Activated CD4-positive, alpha-beta T cell treated with anti-CD3 and anti-CD28 coated beads, Interleukin-2, amount 50 U/mL, for 16 hours (primary cell): ENCODE measurements at regions not wholly inside any gene's neighbourhood (a gene's known extent, or its start where the extent isn't known, plus 50 kb on each side); places are given as distances from the start of the nearest gene placed in this dataset.
"Not testable (repeated sequence)": the region's sequence is repeated elsewhere in the genome, so short reads cannot be mapped to it uniquely, and the experiment has no call there.

Experiments
- DNase-seq: peaks from one replicate; pipeline ENCODE4 v3.0.0-alpha.2; 2020

DNA sequence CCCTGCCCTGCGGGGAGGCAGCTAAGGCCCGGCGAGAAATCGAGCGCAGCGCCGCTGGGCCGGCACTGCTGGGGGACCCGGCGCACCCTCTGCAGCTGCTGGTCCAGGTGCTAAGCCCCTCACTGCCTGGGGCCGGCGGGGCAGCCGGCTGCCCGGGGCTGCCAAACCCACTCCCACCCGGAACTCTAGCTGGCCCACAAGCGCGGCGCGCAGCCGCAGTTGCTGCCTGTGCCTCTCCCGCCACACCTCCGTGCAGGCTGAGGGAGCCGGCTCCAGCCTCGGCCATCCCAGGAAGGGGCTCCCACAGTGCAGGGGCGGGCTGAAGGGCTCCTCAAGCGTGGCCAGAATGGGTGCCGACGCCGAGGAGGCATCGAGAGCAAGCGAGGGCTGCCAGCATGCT lies 249.9 kb downstream of the FGF9 start:
- not testable (repeated sequence) for DNase-seq

DNA sequence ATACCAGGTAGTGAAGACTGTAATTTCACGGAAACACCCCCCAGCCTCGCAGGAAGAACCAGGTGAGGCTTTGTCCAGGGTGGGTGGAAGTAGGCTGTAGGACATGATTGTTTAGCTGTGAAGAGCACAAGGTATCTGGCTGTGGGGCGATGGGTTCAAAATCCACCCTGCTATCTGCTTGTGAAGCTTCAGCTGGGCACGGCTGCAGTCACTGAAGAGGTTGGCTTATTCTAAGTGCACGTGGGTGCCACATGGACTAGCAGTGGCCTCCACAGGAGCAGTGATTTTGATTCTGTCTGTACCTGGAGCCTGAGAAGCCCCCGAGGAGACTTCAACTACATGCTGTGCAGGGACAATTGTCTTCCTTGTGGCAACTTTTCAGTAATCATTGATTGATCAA lies 254.1 kb downstream of the FGF9 start:
- DNase-seq = no peak

DNA sequence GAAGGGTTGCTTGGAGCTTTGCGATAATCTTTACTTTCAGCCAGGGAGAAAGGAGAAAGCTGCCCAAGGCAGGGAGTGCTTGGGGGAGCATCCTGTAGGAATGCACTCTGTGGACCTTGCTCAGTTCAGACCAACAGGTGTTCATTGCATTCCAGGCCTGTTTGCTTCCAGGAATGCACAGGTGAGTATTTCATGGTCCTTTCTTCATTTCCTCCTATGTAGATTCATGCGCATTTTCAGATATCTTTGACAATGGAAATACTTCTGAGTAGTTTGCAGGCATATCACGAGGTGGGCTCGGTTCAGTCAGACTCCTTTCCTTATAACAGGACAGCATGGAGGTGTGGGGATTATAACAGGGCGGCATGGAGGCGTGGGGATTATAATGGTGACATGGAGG lies 254.8 kb downstream of the FGF9 start:
- DNase-seq = no peak

DNA sequence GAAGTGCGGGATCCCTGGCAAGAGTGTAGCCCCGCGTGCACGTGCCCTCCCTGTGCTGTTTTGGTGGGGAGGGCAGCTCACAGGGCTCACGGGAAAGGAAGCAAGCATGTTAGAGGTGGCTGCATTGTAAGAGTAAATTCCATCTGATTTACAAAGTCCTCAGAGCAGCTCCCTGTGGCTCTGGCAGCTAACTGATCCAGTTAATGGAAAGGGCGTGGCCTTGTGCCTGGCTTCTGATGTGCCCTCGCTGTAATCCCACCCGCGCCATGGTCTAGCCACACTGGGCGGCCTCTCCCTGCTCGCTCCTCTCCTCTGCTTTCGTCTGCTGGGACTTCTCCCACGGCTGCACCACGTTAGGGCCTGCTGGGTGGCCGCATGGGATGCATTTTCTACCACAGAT lies 258.5 kb downstream of the FGF9 start:
- no peak for DNase-seq

DNA sequence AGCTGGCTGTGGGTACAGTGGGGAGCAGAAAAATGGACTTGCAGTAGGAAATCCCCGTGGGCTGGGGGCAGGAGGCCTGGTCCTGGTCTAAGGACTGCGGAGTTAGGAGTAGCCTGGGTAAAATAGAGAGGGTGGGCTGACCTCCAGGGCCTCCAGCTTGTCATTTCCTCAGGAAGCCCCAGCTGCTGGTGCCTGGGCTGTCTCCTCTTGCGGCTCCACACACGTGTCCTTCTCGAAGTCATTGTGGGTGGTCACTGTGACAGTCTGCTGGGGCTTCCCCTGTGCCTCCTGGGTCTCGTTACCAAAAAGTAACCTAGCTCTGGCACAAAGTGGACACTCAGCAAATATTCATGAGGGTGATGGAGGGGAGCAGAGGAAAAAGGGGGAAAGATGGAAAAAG lies 259.7 kb downstream of the FGF9 start:
- no peak for DNase-seq

DNA sequence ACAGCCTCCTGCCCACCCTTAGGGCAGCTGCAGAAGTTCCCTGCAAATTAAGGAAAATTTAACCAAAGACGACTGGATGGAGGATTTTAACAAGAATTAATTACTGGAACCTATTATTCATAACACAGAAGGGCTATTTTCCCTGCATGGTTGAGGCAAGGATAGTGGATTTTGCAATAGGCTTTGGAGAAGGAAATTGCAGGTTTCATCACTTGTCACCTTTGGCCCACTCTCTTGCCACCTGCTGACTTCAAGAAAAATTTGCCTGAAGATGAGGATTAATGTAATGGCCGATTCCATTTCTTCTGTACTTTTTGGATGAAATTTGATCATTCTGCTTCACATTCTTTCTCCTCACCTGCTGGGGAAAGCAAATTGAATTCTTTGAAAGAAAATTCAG lies 261.7 kb downstream of the FGF9 start:
- DNase-seq = no peak

DNA sequence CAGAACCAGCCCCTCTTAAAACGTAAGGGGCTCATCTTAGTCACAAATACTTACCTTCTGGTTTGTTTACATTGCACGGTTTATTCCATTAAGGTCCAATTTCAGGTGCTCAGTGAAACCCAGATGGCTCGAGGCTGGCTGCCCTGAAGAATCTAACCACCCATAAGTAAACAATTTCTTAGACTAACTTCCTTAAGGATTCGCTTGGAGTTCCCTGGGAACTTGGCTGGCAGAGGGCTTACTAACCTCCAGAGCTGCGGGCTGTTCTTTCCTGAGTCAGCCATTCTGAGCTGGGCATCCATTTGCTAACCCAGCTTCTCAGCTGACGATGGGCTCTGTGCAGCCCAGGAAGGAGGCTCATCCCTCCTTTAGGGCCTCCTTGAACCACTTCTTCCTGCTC lies 262.1 kb downstream of the FGF9 start:
- no peak for DNase-seq

DNA sequence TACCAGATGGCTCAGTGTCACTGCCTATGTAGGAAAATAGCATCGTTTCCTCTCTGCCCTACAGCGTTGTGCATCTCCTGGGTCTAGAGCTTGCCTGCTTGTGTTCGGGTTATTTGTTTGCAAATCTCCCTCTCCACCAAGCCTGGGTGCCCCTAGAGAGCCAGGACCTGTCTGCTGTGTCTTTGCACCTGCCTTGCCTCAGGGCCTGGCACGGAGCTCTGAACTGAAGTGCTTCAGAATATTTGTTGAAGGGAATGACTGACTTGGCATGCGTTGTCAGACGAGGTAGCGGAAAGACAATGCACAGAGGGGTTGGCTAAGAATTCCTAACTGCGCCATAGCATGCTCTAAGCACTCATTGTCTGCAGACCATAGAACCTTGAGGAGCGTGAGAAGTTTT lies 263.4 kb downstream of the FGF9 start:
- no peak for DNase-seq

DNA sequence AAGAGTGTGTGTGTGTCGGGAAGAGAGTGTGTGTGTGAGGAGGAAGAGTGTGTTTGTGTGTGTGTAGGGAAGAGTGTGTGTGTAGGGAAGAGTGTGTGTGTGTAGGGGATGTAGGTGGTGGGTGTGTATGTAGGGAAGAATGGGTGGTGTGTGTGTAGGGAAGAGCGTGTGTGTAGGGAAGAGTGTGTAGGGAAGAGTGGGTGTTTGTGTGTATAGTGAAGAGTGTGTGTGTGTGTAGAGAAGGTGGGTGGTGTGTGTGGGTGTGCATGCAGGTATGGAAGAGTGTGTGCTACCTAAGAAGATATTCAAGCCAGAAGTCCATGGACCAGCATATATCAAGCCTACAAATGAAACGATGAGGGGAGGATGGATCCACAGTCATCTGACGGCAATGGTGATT lies 265.8 kb downstream of the FGF9 start:
- no peak for DNase-seq

DNA sequence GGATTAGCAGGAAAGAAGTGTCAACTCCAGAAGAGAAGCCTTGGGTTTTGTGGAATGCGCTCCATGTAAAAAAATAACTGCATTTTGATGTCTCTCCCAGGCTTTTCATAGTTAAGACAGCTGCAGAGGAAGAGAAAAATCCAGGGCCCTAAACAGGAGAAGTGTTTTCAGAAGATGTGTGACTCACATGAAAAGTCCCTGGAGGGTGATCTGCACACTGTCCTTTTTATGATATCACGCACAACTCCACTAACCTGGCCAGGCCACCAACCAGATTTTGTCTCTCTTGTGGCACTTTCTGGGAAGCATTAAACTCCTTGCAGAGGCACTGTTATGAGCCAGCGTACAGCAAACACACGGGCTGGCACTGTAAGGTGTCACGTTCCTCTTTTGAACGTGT lies 267.3 kb downstream of the FGF9 start:
- no peak for DNase-seq

DNA sequence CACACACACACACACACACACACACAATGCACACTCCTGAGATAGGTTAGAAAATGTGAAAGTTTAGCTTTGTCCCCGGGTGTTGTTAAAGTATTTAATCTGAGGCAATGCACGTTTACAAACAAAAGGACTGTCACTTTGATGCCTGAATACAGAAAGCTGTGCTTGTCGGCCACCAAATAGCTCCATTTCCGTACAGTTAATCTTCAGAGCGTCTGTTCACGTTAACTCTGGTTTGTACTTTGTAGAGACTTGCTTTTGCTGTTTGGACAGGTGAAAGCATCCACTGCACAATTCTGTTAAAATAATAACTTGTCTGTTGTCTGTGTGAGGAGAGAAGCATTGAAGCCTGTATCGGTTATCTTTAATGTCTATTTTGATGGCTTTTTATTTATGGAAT lies 267.8 kb downstream of the FGF9 start:
- no peak for DNase-seq

DNA sequence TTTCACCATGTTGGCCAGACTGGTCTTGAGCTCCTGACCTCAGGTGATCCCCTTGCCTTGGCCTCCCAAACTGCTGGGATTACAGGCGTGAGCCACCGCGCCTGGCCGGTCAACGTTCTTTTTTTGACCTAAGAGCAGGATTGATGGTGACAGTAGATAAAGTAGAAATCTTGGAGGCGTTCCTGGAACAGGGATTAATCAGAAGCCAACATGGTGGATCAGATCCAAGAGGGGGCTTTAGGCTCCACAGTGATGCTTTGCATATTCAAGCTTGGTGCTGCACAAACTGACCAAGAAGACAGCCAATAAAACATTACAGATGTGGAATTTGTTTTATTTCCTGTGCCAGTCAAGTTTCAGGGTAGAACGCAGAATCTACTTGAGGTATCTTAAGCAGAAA lies 271.2 kb downstream of the FGF9 start:
- DNase-seq = no peak

DNA sequence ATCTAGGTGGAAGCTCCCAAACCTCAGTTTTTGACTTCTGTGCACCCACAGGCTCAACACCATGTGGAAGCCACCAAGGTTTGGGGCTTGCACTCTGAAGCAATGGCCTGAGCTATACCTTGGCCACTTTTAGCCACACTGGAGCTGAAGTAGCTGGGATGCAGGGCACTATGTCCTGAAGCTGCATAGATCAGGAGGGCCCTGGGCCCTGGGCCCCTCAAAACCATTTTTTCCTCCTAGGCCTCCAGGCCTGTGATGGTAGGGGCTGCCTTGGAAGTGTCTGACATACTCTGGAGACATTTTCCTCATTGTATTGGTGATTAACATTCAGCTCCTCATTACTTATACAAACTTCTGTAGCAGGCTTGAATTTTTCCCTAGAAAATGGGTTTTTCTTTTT lies 273.7 kb downstream of the FGF9 start:
- no peak for DNase-seq

DNA sequence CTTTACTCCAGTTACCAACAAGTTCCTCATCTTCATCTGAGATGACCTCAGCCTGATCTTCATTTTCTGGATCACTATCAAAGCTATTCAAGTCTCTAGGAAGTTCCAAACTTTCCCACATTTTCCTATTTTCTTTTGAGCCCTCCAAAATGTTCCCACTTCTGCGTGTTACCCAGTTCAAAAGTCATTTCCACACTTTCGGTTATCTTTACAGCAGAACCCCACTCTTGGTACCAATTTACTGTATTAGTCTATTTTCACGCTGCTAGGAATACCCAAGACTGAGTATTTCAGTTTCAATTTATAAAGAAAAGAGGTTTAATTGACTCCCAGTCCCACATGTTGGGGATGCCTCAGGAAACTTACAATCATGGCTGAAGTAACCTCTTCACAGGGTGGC lies 274.3 kb downstream of the FGF9 start:
- no peak for DNase-seq

DNA sequence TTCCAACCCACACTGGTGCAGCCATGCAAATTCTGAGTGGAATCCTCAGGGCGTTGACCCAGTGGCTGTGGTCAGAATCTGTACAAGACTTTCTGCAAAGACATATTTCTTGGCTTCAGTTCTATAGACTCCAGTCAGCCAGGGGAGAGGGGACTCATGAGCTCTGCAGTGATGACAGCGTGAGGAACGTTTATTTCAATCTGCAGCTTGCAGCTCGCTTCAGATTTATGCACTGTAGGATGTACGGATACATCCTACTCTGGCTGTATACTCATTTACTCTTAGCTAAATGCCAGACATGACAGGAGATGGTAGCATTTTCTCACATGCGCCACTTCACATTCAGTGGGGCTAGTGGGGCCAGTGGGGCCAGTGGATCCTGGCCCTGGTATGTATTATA lies 276.1 kb downstream of the FGF9 start:
- DNase-seq = no peak

DNA sequence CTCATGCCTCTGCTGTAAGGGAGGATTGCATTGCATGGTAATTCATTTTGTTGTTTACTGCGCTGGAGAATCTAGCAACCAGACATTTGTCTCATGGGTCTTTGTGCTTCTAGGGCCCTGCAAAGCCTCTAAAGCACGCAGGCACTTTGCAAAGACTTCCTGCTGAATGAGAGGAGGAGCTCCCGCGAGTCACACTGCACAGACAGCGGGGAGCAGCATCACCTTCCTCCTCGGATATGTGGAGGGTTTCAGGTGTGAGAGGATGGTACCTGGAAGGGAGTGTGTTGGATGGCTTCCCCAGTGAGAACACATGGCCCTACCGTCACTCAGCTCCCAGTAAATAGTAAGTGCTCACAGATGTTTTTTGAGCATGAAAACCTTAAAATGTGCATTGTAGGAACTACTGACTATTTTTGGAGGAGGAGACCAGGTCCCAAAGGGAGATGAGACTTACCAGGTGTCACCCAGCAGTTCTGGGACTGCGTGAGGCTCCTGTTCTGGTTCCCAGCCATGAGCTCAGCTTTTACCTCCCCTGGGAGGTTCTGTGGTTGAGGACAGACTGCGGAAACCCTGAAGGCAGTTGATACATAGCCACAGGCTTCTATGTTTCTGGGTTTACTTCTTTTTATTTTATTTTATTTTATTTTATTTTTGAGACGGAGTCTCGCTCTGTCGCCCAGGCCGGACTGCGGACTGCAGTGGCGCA lies 278.0 kb downstream of the FGF9 start:
- DNase-seq = no peak

DNA sequence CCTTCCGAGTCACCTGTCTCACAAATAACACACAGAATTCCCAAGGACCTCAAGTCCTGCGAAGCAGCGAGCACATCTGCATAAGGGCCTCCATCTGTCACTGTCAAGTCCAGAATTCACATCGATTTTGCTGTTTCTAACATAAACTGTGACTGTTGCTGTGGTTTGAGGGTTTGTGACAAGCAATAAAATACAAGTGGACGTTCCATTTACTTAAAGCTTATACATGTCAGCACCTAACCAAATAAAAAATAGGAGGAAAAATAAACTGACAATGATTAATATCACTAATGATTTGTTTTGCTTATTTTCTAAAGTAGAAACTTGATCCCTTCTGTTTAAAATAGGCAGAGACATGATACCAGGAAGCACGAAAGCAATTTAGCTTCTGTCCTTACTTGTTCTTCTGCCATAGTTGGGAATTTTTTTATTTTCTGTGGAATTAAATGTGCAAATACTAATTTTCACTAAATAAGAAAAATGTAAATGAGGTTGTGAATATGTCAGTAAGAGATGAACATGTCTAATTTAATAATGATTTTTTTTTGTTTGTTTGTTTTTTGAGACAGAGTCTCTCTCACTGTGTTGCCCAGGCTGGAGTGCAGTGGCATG lies 279.1 kb downstream of the FGF9 start:
- no peak for DNase-seq

DNA sequence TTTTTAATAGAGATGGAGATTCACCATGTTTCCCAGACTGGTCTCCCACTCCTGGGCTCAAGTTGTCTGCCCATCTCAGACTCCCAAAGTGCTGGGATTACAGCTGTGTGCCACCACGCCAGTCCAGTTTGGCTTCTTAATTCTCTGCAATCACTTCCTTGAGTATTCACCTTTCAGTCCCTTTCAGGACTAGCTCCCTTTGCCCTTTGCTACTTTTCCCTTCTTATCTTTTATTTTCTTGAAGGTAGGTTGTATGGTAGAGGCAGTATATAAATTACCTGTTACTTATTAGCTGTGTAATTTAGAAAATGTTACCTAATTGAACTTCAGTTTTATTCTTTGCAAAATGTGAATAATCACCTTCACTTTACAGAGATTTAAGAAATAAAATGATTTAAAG lies 285.8 kb downstream of the FGF9 start:
- no peak for DNase-seq

DNA sequence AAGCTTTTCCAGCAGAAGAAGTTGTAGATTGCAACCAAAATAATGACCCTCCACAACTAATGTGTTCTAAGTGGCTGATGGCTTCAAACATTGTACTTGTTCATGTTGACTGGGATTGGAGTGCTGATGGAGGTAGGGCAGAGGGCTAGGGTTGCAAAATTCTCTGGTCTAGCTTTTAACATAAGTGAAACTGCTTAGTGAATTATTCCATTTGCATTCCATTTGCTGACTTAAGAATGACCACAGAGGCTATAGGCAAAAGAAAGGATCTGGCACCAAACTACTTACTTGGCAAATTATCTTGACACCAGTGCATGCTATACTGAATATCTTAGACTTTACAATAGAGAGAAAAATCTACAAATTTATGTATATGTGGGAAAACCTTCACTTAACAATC lies 287.0 kb downstream of the FGF9 start:
- DNase-seq = no peak

DNA sequence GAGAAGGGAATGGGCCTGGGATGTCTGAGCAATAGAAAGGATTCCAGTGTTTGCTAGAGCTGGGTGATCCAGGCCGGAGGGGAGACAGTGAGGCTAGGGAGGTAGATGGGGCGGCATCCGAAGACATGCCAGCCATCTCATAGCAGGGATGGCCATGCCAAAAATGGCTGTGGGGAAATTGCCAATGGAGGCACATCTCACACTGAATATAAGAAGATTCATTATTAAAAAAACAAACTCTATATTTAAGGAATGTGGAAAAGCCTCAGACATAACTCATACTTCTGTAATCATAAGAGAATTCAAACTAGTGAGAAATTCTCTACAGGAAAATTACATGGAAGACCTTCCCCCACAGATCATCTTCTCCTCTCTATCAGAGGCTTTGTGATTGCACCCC lies 289.2 kb downstream of the FGF9 start:
- DNase-seq = no peak

DNA sequence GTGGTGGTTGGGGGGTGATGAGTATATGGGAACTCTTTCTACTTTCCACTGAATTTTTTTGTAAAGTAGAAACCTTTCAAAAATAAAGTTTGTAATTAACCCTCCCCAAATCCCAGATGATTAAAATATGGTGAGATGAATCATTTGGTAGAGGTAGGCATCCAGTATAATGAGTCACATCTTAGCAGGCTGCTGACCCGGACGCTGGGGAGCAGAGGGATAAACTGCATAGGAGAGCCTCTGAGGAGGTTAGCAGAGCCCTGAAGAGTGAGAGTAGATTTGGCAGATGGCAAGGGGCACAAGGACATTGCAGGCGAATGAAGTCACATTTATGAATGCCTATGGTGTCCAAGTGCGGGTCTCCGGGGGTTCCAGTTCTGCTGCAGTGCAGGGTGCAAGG lies 293.8 kb downstream of the FGF9 start:
- DNase-seq = no peak

DNA sequence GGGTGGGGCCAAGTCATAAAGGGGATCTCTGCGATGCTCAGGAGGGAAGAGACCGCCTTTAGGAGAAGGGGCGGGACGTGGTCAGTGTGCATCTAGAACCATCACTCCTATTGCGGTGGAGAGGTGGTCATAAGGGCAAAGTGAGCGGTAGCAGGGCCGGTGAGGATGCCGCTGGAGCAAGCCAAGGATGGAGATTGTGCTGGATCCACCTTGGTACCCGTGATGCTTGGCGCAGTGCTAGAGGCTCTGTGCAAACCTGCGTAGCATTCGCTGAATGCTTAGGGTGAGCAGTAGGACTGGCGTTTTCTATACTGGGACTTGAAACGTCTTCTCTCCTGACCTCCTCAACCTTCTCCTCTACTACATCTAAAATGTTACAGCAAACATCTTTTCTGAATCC lies 294.2 kb downstream of the FGF9 start:
- no peak for DNase-seq

DNA sequence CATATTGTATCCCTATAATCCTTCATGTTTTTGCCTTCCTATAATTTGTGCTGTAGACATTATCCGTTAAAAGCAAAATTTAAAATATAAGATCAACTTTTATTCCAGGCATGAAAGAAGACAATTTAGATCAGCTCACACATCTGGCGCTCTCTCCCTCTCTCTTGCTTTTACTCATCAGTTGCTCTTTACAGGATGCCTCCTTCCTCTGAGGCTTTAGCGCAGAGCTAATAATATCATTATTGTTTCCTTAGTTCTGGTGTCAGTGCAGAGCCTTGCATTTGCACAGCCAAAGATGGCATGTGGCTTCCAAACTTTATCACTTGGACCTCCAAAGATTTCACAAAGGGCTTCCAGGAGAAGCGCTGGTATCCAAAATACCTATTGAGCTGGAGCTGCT lies 295.1 kb downstream of the FGF9 start:
- DNase-seq = no peak

DNA sequence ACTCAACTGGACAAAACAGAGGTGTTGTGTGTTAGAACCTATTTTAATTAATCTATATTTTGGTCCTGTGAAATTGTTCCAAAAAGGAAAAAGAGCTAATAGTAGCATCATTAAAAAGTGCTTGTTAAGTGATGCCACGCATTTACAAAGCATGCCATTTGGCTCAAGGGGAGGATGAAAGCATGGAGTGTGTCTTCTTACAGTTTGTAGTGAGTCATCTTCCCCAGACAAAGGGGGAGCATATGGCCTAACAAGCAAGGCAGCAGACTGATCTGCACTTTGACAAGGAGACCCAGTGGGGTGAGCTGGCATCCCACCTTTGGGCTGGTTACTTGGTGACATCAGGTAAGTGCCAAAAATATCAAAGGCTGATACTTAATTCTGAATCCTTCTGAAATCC lies 297.0 kb downstream of the FGF9 start:
- DNase-seq = no peak

DNA sequence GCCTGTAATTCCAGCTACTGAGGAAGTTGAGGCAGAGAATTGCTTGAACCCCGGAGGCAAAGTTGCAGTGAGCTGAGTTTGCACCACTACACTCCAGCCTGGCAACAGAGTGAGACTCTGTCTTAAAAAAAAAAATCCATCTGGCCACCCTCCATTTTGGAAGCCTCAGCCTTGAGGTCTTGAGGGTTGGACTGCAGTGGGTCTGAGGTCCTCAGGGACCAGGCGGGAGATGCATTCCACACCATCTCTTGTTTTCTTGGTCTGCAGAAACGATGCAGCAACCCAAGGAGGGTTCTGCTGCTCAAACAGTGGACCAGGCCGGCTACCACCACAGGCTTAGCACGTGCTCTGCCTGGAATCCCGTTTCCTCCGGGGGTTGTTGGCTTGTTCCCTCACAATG lies 299.3 kb downstream of the FGF9 start:
- no peak for DNase-seq
